GM10266 (cell line): ENCODE measurements at regions not wholly inside any gene's neighbourhood (a gene's known extent, or its start where the extent isn't known, plus 50 kb on each side); places are given as distances from the start of the nearest gene placed in this dataset.

ENCODE experiments used
- DNase-seq: peaks from one replicate; pipeline ENCODE4 v3.0.0; 2012; ENCODE audit errors: extremely low spot score
- CTCF ChIP-seq: IDR thresholded peaks from 2 replicates; pipeline ENCODE4 v1.5.1; 2012; ENCODE audit warnings: mild to moderate bottlenecking, low read depth; ENCODE audit not compliant: control insufficient read depth, insufficient read depth; ENCODE audit errors: missing control alignments

- no peak for DNase-seq
- TF ChIP-seq CTCF: no peak
Measured at GRCh38 chr12:131497966-131498365, 212.9 kb upstream of the SFSWAP start.

- DNase-seq: no peak
- no peak for TF ChIP-seq CTCF
Measured at GRCh38 chr12:131499160-131499863, 211.6 kb upstream of the SFSWAP start.

- DNase-seq: no peak
- TF ChIP-seq CTCF: no peak
Measured at GRCh38 chr12:131499864-131500190, 211.1 kb upstream of the SFSWAP start.

GRCh38 chr12:131500564-131500963 lies 210.3 kb upstream of the SFSWAP start:
- TF ChIP-seq CTCF: no peak
- DNase-seq: no peak

GRCh38 chr12:131505561-131505960 lies 205.3 kb upstream of the SFSWAP start:
- no peak for TF ChIP-seq CTCF

GRCh38 chr12:131506426-131506825 lies 204.5 kb upstream of the SFSWAP start:
- DNase-seq: no peak
- TF ChIP-seq CTCF: no peak

More at GRCh38 chr12:131505561-131505960, 205.3 kb upstream of the SFSWAP start:
- DNase-seq: no peak

GRCh38 chr12:131507094-131507493 lies 203.8 kb upstream of the SFSWAP start:
- DNase-seq: no peak
- no peak for TF ChIP-seq CTCF
